HCT116 (cell line): ENCODE measurements at regions not wholly inside any gene's neighbourhood (a gene's known extent, or its start where the extent isn't known, plus 50 kb on each side); places are given as distances from the start of the nearest gene placed in this dataset.
"Not testable (repeated sequence)": the region's sequence is repeated elsewhere in the genome, so short reads cannot be mapped to it uniquely, and the experiment has no call there.

Experiments
- ATAC-seq: fragments of 200-7000 bp; cut with Tn5 transposase; 2 replicates; pipeline ENCODE4 v1.9.1; 2020; ENCODE audit warnings: mild to moderate bottlenecking, moderate library complexity
- BruUV-seq: library from RNA; stranded (reverse); fragments of 400-500 nt; replicated peaks from 2 replicates; lab custom pipeline; 2021; lab: Mats Ljungman, UMichigan
- CTCF ChIA-PET: fragments of 300-600 bp; sonication (Branson Sonifier 250); formaldehyde crosslinking; loops from one replicate; lab custom pipeline; 2021; ENCODE audit warnings: antibody characterized with exemption; lab: Charles Lee
- POLR2A ChIA-PET: fragments of 300-600, 350-600 bp; sonication (Branson Sonifier 250); formaldehyde crosslinking; loops from one replicate; lab custom pipeline; 2021; ENCODE audit warnings: antibody characterized with exemption; lab: Charles Lee
- RAD21 ChIA-PET, 2 experiments: fragments of 300-600 bp; sonication (Branson Sonifier 250); formaldehyde crosslinking; loops; one replicate each; lab custom pipeline; 2023; ENCODE audit warnings: low total read pairs in 2 of 2; ENCODE audit not compliant: uncharacterized antibody in 2 of 2, unreplicated experiment in 2 of 2, low non-redundant PET in 1 of 2; lab: Charles Lee
- DNase-seq: peaks from one replicate; pipeline ENCODE4 v3.0.0-alpha.2; 2010; ENCODE audit warnings: low read depth, low spot score
- H2AFZ ChIP-seq: fragments of 200-600 bp; shearing (Covaris generic), sonication (generic); 2 replicates; pipeline ENCODE4 v1.6.1; 2017; ENCODE audit warnings: low read depth, mixed run types, mixed read lengths, antibody characterized with exemption, low read length; ENCODE audit not compliant: poor library complexity, severe bottlenecking
- H3K27ac ChIP-seq: 2 replicates; pipeline ENCODE4 v1.5.1; 2012; ENCODE audit warnings: low read depth, low read length
- H3K27me3 ChIP-seq: fragments of 200-600 bp; sonication (generic); 2 replicates; pipeline ENCODE4 v1.6.1; 2016; ENCODE audit warnings: mixed run types, low read length, mixed read lengths; ENCODE audit not compliant: insufficient read depth
- H3K36me3 ChIP-seq, 2 experiments: fragments of 200-500 bp in 1 of 2; fragments of 200-600 bp in 1 of 2; sonication (Bioruptor generic) in 1 of 2; sonication (generic) in 1 of 2; 2 replicates each; pipeline versions ENCODE4 v1.5.1 to v1.6.1; 2014 to 2016; ENCODE audit warnings: low read length in 2 of 2, inconsistent platforms in 1 of 2, mixed read lengths in 1 of 2, mixed run types in 1 of 2; ENCODE audit not compliant: insufficient read depth in 2 of 2, control insufficient read depth in 1 of 2
- H3K4me1 ChIP-seq, 2 experiments: fragments of 200-600 bp in 1 of 2; sonication (generic) in 1 of 2; 2 replicates each; pipeline versions ENCODE4 v1.5.1 to v1.6.1; 2012 to 2017; ENCODE audit warnings: low read length in 2 of 2, inconsistent platforms in 1 of 2, mild to moderate bottlenecking in 1 of 2, mixed read lengths in 1 of 2, mixed run types in 1 of 2, moderate library complexity in 1 of 2; ENCODE audit not compliant: insufficient read depth in 2 of 2, control insufficient read depth in 1 of 2
- H3K4me2 ChIP-seq: fragments of 200-600 bp; sonication (generic); 2 replicates; pipeline ENCODE4 v1.6.1; 2017; ENCODE audit warnings: mixed run types, low read length, mixed read lengths
- H3K4me3 ChIP-seq, 2 experiments: fragments of 200-600 bp in 1 of 2; sonication (generic) in 1 of 2; replicated peaks in 1 of 2; 2 replicates each; pipeline ENCODE4 v1.5.1; 2011 to 2016; ENCODE audit warnings: low read length in 2 of 2, control low read depth in 1 of 2, low read depth in 1 of 2, mild to moderate bottlenecking in 1 of 2, mixed read lengths in 1 of 2, mixed run types in 1 of 2
- H3K79me2 ChIP-seq: fragments of 200-600 bp; sonication (generic); 2 replicates; pipeline ENCODE4 v1.6.1; 2017; ENCODE audit warnings: mild to moderate bottlenecking, mixed run types, low read length, moderate library complexity, mixed read lengths; ENCODE audit not compliant: insufficient read depth
- H3K9ac ChIP-seq: fragments of 200-600 bp; sonication (generic); 2 replicates; pipeline ENCODE4 v1.6.1; 2016; ENCODE audit warnings: low read length, mixed read lengths
- H3K9me2 ChIP-seq: fragments of 200-600 bp; sonication (generic), shearing (Covaris generic); 2 replicates; pipeline ENCODE4 v1.6.1; 2017; ENCODE audit warnings: mixed run types, mild to moderate bottlenecking, moderate library complexity; ENCODE audit not compliant: insufficient read depth
- H3K9me3 ChIP-seq, 2 experiments: fragments of 200-500 bp in 1 of 2; fragments of 200-600 bp in 1 of 2; sonication (Bioruptor generic) in 1 of 2; sonication (generic) in 1 of 2; 2 replicates each; pipeline ENCODE4 v1.6.1; 2014 to 2017; ENCODE audit warnings: low read length in 2 of 2, mixed read lengths in 2 of 2, inconsistent platforms in 1 of 2, low read depth in 1 of 2, mild to moderate bottlenecking in 1 of 2, mixed run types in 1 of 2, moderate library complexity in 1 of 2; ENCODE audit not compliant: control insufficient read depth in 1 of 2, insufficient read depth in 1 of 2
- H4K20me1 ChIP-seq: fragments of 200-600 bp; sonication (generic), shearing (Covaris generic); 2 replicates; pipeline ENCODE4 v1.6.1; 2017; ENCODE audit warnings: mixed run types, mild to moderate bottlenecking, moderate library complexity; ENCODE audit not compliant: insufficient read depth
- CEBPB ChIP-seq: IDR thresholded peaks from 2 replicates; pipeline ENCODE4 v1.6.1; 2012; ENCODE audit warnings: low read depth
- EGR1 ChIP-seq: IDR thresholded peaks from 2 replicates; pipeline ENCODE4 v1.6.1; 2012; ENCODE audit warnings: low read depth
- EZH2 ChIP-seq: fragments of 200-600 bp; sonication (generic); IDR thresholded peaks from 2 replicates; pipeline ENCODE4 v1.6.1; 2017; ENCODE audit warnings: antibody characterized with exemption, mixed run types
- MAX ChIP-seq: IDR thresholded peaks from 2 replicates; pipeline ENCODE4 v1.6.1; 2012
- POLR2AphosphoS5 ChIP-seq: IDR thresholded peaks from 2 replicates; pipeline ENCODE4 v1.6.1; 2011; ENCODE audit warnings: mild to moderate bottlenecking, low read depth, low read length, moderate library complexity
- RAD21 ChIP-seq: IDR thresholded peaks from 2 replicates; pipeline ENCODE4 v1.6.1; 2012; ENCODE audit warnings: low read depth, mild to moderate bottlenecking
- REST ChIP-seq: IDR thresholded peaks from 2 replicates; pipeline ENCODE4 v1.6.1; 2012; ENCODE audit warnings: low read depth
- SP1 ChIP-seq: IDR thresholded peaks from 2 replicates; pipeline ENCODE4 v1.6.1; 2012; ENCODE audit warnings: low read depth
- YY1 ChIP-seq: IDR thresholded peaks from 2 replicates; pipeline ENCODE4 v1.6.1; 2011; ENCODE audit warnings: low read length, low read depth, moderate library complexity, mild to moderate bottlenecking; ENCODE audit not compliant: insufficient replicate concordance; ENCODE audit errors: extremely low read depth
- intact Hi-C: fragments of 100-400 bp; cut with micrococcal nuclease; formaldehyde crosslinking; loops from 2 replicates; pipeline ENCODE4 v1.10.0; 2022
- TF ChIP-seq, protein P1 (sequence below), 3 experiments: fragments of 200-600 bp in 1 of 3; sonication (generic) in 1 of 3; IDR thresholded peaks in 2 of 3; conservative IDR thresholded peaks in 1 of 3; 2 replicates each; pipeline ENCODE4 v1.5.1; 2012 to 2017; ENCODE audit warnings: low read depth in 2 of 3, low read length in 2 of 3, antibody characterized with exemption in 1 of 3, borderline replicate concordance in 1 of 3, control low read depth in 1 of 3, mild to moderate bottlenecking in 1 of 3, mixed read lengths in 1 of 3, mixed run types in 1 of 3, moderate library complexity in 1 of 3; ENCODE audit not compliant: insufficient read depth in 1 of 3

DNA sequence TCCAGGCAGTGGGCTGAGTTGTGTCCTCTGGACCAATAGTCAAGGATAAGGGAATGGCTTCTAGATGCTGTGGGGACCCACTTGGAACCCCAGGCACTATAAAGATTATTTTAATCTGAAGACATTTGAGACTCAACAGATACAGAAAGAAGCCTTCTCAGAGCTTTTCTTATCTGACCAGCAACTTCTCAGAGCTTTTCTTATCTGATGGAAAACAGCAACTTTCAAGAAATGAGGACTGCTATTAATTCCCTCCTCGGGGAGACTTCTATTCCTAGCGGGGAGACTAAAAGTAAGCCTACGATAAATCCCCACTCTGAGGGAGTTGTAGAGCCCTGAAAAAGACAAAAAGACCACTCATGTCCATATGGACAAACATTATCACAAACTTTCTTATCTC is 160.5 kb downstream of the RNASET2 start:
- BruUV-seq = no TSS peak
- ChIA-PET POLR2A (no interaction called here), CTCF (interaction anchor here (1.3 kb wide), 1 partner anchor 346 kb away, joined by 3 read pairs; no protein-coding TSS in a partner anchor), RAD21 (no interaction called here)
- Histone ChIP-seq H3K4me1 (no peaks in the 10 kb centered on the region), H3K4me3 (no peak overlapping the region), H2AFZ (no peak overlapping the region), H3K27me3 (no peaks in the 10 kb centered on the region), H3K9me2 (no peaks in the 10 kb centered on the region), H4K20me1 (no peaks in the 10 kb centered on the region), H3K36me3 (no peaks in the 10 kb centered on the region), H3K79me2 (no peaks in the 10 kb centered on the region), H3K4me2 (no peak overlapping the region), H3K27ac (no peak overlapping the region), H3K9me3 (no peaks in the 10 kb centered on the region), H3K9ac (no peak overlapping the region)
- ATAC-seq (no peak), DNase-seq (no peak)
- no peak for TF ChIP-seq YY1
- TF ChIP-seq MAX = no peak
- no peak for TF ChIP-seq POLR2AphosphoS5
- no peak for TF ChIP-seq EZH2
- no peak for TF ChIP-seq SP1
- TF ChIP-seq CEBPB = no peak
- TF ChIP-seq EGR1 = no peak
- TF ChIP-seq RAD21 = no peak
- TF ChIP-seq REST = no peak
- TF ChIP-seq, protein P1, sequence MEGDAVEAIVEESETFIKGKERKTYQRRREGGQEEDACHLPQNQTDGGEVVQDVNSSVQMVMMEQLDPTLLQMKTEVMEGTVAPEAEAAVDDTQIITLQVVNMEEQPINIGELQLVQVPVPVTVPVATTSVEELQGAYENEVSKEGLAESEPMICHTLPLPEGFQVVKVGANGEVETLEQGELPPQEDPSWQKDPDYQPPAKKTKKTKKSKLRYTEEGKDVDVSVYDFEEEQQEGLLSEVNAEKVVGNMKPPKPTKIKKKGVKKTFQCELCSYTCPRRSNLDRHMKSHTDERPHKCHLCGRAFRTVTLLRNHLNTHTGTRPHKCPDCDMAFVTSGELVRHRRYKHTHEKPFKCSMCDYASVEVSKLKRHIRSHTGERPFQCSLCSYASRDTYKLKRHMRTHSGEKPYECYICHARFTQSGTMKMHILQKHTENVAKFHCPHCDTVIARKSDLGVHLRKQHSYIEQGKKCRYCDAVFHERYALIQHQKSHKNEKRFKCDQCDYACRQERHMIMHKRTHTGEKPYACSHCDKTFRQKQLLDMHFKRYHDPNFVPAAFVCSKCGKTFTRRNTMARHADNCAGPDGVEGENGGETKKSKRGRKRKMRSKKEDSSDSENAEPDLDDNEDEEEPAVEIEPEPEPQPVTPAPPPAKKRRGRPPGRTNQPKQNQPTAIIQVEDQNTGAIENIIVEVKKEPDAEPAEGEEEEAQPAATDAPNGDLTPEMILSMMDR (IDR thresholded peaks at IDR 0.05 in 2 of 3, conservative IDR thresholded peaks at IDR 0.05 in 1 of 3; ENCODE audit: borderline replicate concordance in 1 of 3, insufficient read depth in 1 of 3, low read depth in 2 of 3, low read length in 2 of 3) = no peak
- intact Hi-C loops = no loop called here

- H3K4me3 ChIP-seq, H3K27ac ChIP-seq, H3K4me2 ChIP-seq, CTCF ChIA-PET, H3K4me1 ChIP-seq, H2AFZ ChIP-seq, H3K79me2 ChIP-seq, RAD21 ChIA-PET, POLR2A ChIA-PET, BruUV-seq, intact Hi-C loops, H4K20me1 ChIP-seq, H3K9ac ChIP-seq, ATAC-seq, H3K9me3 ChIP-seq, DNase-seq, H3K36me3 ChIP-seq, H3K9me2 ChIP-seq, H3K27me3 ChIP-seq: not testable (repeated sequence)
Observed at GRCh38 chr6:166790808-166791207, 163.8 kb upstream of the RPS6KA2 start.
